Duodenal mucosa (tissue), 2 donors: ENCODE measurements at regions not wholly inside any gene's neighbourhood (a gene's known extent, or its start where the extent isn't known, plus 50 kb on each side); places are given as distances from the start of the nearest gene placed in this dataset.

Source experiments
- H3K27ac ChIP-seq: one replicate; pipeline ENCODE4 v1.7.0; 2013; ENCODE audit warnings: low read depth, low read length
- H3K27me3 ChIP-seq, 2 donors: one replicate each; pipeline ENCODE4 v1.7.0; 2013; ENCODE audit warnings: low read length in 2 of 2, control low read depth in 1 of 2; ENCODE audit not compliant: insufficient read depth in 2 of 2, control insufficient read depth in 1 of 2
- H3K36me3 ChIP-seq, 2 donors: one replicate each; pipeline ENCODE4 v1.7.0; 2013; ENCODE audit warnings: low read length in 2 of 2, control low read depth in 1 of 2; ENCODE audit not compliant: insufficient read depth in 2 of 2, control insufficient read depth in 1 of 2
- H3K4me1 ChIP-seq, 2 donors: one replicate each; pipeline ENCODE4 v1.7.0; 2013; ENCODE audit warnings: low read length in 2 of 2, control low read depth in 1 of 2; ENCODE audit not compliant: insufficient read depth in 2 of 2, control insufficient read depth in 1 of 2
- H3K4me3 ChIP-seq, 2 donors: one replicate each; pipeline ENCODE4 v1.7.0; 2013; ENCODE audit warnings: low read length in 2 of 2, low read depth in 1 of 2
- H3K9ac ChIP-seq, 2 donors: one replicate each; pipeline ENCODE4 v1.7.0; 2013; ENCODE audit warnings: low read length in 2 of 2, low read depth in 1 of 2
- H3K9me3 ChIP-seq, 2 donors: one replicate each; pipeline ENCODE4 v1.7.0; 2013; ENCODE audit warnings: low read length in 2 of 2, control low read depth in 1 of 2; ENCODE audit not compliant: control insufficient read depth in 1 of 2

DNA sequence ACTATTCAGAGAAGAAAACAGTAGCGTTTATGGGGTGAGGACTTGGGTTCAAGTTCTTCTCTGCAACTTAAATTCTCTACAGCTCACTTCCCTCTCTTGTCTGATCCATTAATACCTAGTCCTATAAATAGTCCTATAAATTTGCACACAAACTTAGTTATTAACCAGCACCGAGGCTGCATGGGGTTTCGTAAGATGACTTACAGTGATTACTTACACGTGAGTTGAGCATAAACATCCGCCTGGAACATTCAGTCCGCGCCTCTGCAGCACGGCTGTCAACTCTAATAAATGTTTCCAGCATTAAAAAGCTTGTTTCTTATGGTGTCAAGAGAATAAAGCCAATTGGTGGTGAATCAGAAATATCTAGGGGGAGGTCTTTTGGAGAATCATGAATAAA is 103.0 kb upstream of the ENPP6 start:
- Histone ChIP-seq H3K36me3 (no peaks in the 10 kb centered on the region), H3K9me3 (no peaks in the 10 kb centered on the region), H3K27ac (no peak overlapping the region), H3K4me3 (no peak overlapping the region), H3K4me1 (no peaks in the 10 kb centered on the region), H3K27me3 (no peaks in the 10 kb centered on the region), H3K9ac (no peak overlapping the region)

DNA sequence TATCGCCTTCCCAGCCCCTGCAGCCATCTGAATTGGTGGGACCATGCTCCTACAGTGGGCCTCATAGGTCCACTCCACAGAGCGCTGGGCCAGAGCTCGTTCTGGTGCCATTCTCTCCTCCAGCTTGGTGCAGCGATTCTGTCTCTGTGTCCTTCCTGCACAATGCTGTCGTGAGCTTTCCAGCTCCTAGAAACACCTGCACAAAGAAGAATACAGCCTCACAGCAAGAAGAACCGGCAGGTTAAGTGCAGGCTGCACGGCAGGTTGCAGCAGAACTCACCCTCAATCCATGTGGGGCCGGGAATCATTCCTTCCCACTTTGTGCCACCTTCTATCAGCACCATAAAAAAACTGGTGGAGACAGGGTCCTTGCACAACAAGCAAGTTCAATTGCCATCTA is 101.2 kb upstream of the ENPP6 start:
- Histone ChIP-seq H3K4me3 (no peak overlapping the region), H3K4me1 (peaks cover under 1 to 9% of the 10 kb centered on the region in 2 donors), H3K9ac (no peak overlapping the region), H3K27me3 (no peaks in the 10 kb centered on the region), H3K9me3 (no peaks in the 10 kb centered on the region), H3K36me3 (no peaks in the 10 kb centered on the region), H3K27ac (peak overlapping the region; percentile 20)

DNA sequence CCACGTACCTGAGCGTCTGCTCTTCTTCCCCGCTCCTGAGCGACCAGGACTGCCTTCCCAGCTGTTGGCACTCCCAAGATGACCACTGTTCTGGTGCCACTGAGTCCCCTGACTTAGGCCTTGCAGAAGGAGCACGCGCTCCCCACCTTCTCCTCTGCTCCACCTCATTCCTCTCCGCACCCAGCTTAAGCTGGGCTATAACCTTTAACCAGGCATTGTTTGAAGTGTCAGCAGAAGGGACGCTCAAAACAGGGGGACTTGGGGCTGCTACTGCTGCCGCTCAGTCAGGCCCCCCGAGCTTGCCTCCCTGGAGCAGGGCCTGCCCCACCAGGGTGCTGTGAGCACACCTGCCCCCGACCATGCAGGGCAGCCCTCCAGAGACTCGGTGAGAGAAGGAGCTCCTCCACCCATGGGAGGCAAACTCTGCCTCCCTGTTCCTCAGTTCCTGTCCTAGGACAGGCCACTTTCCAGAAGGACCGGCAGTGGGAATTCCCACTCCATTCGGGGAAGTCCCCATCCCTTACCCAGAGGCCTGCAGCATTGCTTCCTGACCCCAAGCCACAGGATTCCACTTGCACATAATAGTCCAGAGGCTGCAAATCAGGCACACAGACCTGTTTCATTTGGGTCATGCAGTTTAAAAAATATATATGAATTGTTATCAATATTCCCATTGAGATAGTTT is 99.7 kb upstream of the ENPP6 start:
- no peaks in the 10 kb centered on the region for H3K27me3 ChIP-seq
- no peaks in the 10 kb centered on the region for H3K9me3 ChIP-seq
- H3K4me1 ChIP-seq: peaks cover 4 to 14% of the 10 kb centered on the region in 2 donors
- no peak overlapping the region for H3K27ac ChIP-seq
- H3K4me3 ChIP-seq: no peak overlapping the region
- no peak overlapping the region for H3K9ac ChIP-seq
- no peaks in the 10 kb centered on the region for H3K36me3 ChIP-seq

DNA sequence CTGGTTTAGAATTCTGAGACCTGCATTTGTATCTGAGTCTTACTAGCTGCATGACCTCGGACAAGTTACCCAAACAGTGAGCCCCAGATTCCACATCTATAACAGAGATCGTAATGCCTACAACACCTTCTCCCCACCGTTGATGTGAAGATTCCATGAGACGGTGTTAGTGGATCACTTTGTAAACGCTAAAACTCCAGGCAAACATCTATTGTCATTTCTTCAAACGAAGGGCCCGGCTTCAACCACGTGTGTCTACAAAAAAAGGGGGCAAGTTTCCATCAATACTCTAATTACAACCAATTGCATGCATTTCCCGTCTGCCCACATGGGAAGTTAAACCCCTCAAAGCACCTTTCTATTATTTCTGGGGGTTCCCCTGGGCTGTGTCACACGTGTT is 99.1 kb upstream of the ENPP6 start:
- H3K4me1 ChIP-seq: peaks cover 8 to 20% of the 10 kb centered on the region in 2 donors
- no peaks in the 10 kb centered on the region for H3K9me3 ChIP-seq
- no peak overlapping the region for H3K9ac ChIP-seq
- H3K36me3 ChIP-seq: no peaks in the 10 kb centered on the region
- H3K27ac ChIP-seq: no peak overlapping the region
- H3K27me3 ChIP-seq: no peaks in the 10 kb centered on the region
- no peak overlapping the region for H3K4me3 ChIP-seq

DNA sequence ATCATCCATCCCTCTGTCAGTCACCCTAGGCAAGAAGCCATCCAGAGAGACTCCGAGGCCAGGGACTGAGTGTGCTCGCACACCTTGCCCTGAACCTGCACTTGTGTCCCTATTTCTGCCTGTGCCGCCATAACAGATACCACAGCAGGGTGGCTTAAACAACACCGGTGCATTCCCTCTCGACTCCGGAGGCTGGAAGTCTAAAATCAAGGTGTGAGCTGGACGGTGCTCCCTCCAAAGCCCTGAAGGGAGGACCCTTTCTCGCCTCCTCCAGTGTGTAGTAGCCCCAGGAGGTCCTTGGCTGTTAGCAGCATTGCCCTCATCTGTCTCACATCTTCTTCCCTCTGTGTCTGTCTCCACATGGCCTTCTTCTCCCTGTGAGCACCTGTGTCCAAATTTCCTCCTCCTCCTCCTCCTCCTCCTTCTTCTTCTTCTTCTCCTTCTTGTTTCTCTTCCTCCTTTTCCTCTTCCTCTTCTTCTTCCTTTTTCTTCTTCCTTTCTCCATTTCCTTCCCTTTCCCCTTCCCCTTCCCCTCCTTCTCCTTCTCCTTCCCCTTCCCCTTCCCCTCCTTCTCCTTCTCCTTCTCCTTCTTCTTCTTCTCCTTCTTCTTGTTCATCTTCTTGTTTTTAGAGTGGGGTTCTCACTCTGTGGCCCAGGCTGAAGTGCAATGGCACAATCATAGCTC is 98.1 kb upstream of the ENPP6 start:
- Histone ChIP-seq H3K9me3 (no peaks in the 10 kb centered on the region), H3K9ac (no peak overlapping the region), H3K4me1 (peaks cover 17 to 30% of the 10 kb centered on the region in 2 donors), H3K27ac (no peak overlapping the region), H3K36me3 (no peaks in the 10 kb centered on the region), H3K4me3 (no peak overlapping the region), H3K27me3 (no peaks in the 10 kb centered on the region)

DNA sequence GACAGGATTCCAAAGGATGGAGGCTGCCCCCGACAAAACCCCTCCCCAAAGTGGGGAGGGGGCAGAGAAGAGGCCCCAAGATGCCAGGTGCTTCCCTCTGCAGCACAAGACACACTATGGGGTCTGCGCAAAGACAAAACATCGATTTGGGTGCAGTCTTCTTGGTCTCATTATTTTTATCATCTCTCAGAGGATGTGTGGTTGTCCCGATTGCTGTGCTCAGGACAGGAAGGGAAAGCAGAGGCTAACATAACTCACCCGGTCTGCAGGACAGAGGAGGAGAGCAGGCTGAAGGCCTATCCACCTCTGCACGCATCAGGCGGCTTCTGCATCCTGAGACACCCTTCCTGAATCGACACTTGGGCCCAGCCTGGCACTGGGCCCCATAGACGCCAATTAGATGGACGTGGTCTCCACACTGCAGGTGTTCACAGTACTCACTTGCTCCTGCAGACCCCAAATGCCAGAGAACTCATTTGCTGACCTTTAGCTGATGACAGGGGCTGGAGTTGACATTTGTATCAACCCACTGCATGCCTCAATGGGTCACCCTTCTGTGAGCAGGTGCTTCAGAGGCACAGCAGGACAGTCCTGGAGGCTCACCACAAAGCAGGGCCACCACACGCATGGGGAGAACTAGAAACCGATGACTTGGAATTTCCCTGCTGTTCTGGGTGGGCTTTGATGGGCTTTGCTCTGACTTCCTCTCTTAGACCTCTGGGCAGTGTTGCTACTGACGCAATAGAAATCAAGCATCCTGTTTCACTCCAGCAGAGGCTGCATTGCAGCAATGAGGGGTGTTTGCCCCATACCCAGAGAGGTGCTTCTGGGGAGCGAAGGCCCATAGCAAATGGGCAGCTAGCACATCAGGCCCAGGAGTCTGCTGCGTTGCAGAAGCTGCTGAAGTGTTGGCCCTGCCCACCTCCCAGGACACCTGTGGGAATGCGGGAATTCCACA is 96.3 kb upstream of the ENPP6 start:
- Histone ChIP-seq H3K4me3 (no peak overlapping the region), H3K27ac (no peak overlapping the region), H3K36me3 (no peaks in the 10 kb centered on the region), H3K9ac (no peak overlapping the region), H3K4me1 (peaks cover 23 to 36% of the 10 kb centered on the region in 2 donors), H3K27me3 (no peaks in the 10 kb centered on the region), H3K9me3 (no peaks in the 10 kb centered on the region)

DNA sequence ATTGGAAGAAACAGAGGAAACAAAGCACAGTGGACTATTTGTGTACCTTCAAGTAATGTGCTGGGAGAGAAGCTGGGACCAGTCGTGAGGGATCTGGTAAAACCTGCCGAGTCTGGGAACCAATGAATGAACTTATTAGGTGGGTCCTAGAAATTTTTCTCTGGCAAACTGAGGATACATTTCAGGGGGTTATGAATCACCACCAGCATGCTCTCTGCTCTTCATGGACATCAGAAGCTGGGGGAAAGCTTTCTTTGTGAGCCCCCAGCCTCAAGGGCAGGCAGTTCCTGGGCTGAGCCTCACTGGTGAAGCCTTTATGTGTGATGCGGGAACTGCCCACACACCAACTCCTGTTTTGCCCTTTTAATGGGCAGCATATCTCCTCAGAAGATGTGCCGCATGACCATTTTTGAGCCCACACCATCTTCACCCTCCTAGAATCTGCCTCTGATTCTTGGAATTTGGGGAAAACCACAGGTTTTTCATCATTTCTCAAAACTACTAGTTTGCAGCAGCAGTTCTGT is 95.4 kb upstream of the ENPP6 start:
- Histone ChIP-seq H3K27ac (no peak overlapping the region), H3K36me3 (no peaks in the 10 kb centered on the region), H3K4me1 (peaks cover 23 to 36% of the 10 kb centered on the region in 2 donors), H3K9me3 (no peaks in the 10 kb centered on the region), H3K4me3 (no peak overlapping the region), H3K9ac (no peak overlapping the region), H3K27me3 (no peaks in the 10 kb centered on the region)

DNA sequence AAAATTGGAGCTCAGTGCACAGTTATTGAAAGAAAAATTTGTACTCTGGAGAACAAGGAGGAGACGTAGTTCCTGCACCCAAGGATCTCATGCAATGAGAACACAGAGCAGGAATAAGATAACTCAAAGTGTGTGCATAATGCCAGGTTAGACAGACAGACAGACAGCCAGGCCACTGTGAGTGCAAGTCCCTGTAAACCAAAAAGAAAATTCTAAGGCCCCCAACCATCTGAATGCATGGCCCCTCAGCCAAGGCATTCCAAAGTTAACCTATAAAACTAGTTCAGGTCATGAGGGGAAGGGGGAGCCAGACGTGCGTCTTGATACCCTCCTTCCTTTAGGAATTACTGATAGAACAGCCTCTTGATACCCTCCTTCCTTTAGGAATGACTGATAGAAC is 94.5 kb upstream of the ENPP6 start:
- Histone ChIP-seq H3K27ac (no peak overlapping the region), H3K9ac (peak overlapping the region in 1 of 2 donors; percentile 27), H3K4me1 (peaks cover 23 to 36% of the 10 kb centered on the region in 2 donors), H3K27me3 (no peaks in the 10 kb centered on the region), H3K9me3 (no peaks in the 10 kb centered on the region), H3K36me3 (no peaks in the 10 kb centered on the region), H3K4me3 (no peak overlapping the region)

DNA sequence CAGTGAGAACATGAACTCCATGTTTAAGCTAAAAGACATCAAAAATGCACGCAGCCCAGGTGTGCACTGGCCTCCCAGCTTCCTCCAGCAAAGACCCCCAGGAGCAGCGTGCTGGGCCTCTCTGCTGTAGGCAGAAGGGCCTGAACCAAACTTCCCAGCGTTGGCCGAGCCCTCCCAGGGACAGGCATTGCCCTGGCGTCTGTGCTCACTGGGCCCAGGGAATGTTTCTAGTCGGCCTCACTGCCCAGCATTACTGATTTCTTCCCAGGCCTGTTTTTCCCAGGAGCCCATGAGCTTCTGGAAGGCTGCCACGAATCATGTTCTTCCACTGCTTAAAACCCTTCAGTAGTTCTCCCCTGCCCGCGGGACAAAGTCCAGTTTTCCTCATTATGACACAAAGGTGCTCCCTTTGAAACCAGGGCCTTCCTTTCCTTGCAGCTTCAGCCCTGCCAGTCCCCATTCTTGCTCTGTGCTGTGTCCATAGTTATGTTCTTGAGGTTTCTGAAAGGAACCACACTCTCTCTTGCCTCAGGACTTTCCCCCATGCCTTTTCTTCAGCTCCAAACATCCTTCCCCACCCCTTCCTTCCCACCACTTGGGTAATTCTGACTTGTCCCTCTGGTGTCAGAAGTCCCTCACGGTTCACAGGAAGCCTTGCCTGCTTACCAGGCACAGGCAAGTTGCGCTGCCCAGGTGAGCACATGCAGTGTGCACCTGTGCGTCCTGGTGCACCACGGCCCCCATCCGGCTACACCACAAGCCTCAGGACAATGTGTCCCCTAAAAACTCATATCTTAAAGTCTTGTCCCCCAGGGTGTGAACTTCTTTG is 93.4 kb upstream of the ENPP6 start:
- H3K27me3 ChIP-seq: no peaks in the 10 kb centered on the region
- peaks cover 23 to 41% of the 10 kb centered on the region in 2 donors for H3K4me1 ChIP-seq
- H3K4me3 ChIP-seq: no peak overlapping the region
- H3K36me3 ChIP-seq: no peaks in the 10 kb centered on the region
- H3K9ac ChIP-seq: peak overlapping the region; percentile 15 to 27
- peak overlapping the region; percentile 58 for H3K27ac ChIP-seq
- no peaks in the 10 kb centered on the region for H3K9me3 ChIP-seq
